Kidney (tissue), 13 donors: ENCODE measurements at regions not wholly inside any gene's neighbourhood (a gene's known extent, or its start where the extent isn't known, plus 50 kb on each side); places are given as distances from the start of the nearest gene placed in this dataset.
A peak's percentile ranks its signal among the peaks of the same experiment; 100 is the strongest.

Source experiments
- DNase-seq, 5 donors: peaks; one replicate each; pipeline ENCODE4 v3.0.0-alpha.2; 2013 to 2020
- FAIRE-seq: peaks from 2 replicates; lab custom pipeline; 2012; peaks lifted over from hg19 to GRCh38; lab: Jason Lieb, UNC
- H3K27ac ChIP-seq, 2 donors: one replicate each; pipeline ENCODE4 v1.7.0; 2013; ENCODE audit warnings: low read depth in 2 of 2, low read length in 2 of 2, inconsistent platforms in 1 of 2
- H3K27me3 ChIP-seq: one replicate; pipeline ENCODE4 v1.7.1; 2013; ENCODE audit warnings: low read length, inconsistent platforms; ENCODE audit not compliant: control insufficient read depth, insufficient read depth
- H3K36me3 ChIP-seq, 3 donors: one replicate each; pipeline versions ENCODE4 v1.7.0 to v1.7.1; 2013; ENCODE audit warnings: low read length in 3 of 3, control low read depth in 1 of 3, inconsistent platforms in 1 of 3; ENCODE audit not compliant: insufficient read depth in 3 of 3, control insufficient read depth in 2 of 3
- H3K4me1 ChIP-seq, 3 donors: one replicate each; pipeline versions ENCODE4 v1.7.0 to v1.7.1; 2013; ENCODE audit warnings: low read length in 3 of 3, inconsistent platforms in 1 of 3, low read depth in 1 of 3; ENCODE audit not compliant: control insufficient read depth in 2 of 3, insufficient read depth in 2 of 3
- H3K4me3 ChIP-seq, 3 donors: one replicate each; pipeline versions ENCODE4 v1.7.0 to v1.8.1; 2013; ENCODE audit warnings: low read length in 3 of 3, control low read depth in 1 of 3, inconsistent platforms in 1 of 3
- H3K9ac ChIP-seq, 3 donors: one replicate each; pipeline versions ENCODE4 v1.7.0 to v1.7.1; 2013; ENCODE audit warnings: low read length in 3 of 3, control low read depth in 1 of 3, inconsistent platforms in 1 of 3
- H3K9me3 ChIP-seq, 3 donors: one replicate each; pipeline versions ENCODE4 v1.7.0 to v1.7.1; 2013; ENCODE audit warnings: low read length in 3 of 3, control low read depth in 1 of 3, inconsistent platforms in 1 of 3; ENCODE audit not compliant: control insufficient read depth in 2 of 3, insufficient read depth in 1 of 3
- CTCF ChIP-seq: IDR thresholded peaks from 3 replicates; pipeline ENCODE4 v1.5.1; 2012; ENCODE audit warnings: mild to moderate bottlenecking, moderate library complexity, borderline replicate concordance; ENCODE audit not compliant: insufficient read depth; ENCODE audit errors: extremely low read depth
- intact Hi-C: fragments of 100-400 bp; cut with DNase I; formaldehyde crosslinking; loops from one replicate; pipeline ENCODE4 v1.11.1; 2022
- donor health status: control.
- donor health status: control.
- donor health status: control.
- donor health status: control.
- donor health status: control.
- donor health status: DM: yes; HTN: yes; CAD: no.
- donor health status: Normal renal cell carcinoma (clear cell type).

DNA sequence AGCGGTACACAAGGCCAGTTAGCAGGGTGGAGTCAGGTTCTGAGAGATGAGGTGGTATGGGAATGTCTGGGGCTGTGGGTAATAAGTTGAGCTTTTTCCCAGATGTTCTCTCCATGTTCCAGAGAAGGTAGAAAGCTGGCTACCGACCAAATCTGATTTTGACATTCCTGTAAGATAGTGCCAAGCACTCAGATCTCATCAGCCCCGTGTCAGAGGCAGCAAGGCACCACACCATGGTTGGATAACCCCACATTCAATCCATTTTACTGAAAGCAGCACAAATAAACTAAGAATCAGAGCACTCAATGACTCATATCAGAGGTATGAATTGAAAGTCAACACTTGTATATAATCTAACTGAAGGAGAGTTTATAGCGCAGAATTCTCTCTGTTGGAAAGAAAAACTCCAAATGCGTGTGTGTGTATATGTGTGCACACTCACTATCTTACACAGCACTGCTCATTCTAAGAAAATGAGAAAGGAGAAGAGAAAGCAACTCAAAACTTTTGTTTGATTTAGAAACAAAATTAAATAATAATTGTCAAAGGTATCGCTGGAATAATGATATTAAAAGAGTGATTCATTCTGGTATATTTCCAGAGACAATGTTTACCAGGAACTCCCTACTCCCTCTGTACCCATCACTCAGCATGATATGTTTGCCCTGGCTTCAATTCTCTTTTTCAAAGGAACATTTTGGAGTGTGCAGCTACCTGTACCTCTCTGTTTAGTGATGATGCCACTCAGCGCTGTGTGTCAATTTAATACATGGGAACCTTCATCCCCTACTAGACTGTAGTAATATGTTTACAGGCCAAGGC lies 375.1 kb upstream of the ID2 start:
- no peaks in the 10 kb centered on the region for H3K36me3 ChIP-seq
- no peaks in the 10 kb centered on the region for H3K4me1 ChIP-seq
- H3K9ac ChIP-seq = no peak overlapping the region
- no peak overlapping the region for H3K4me3 ChIP-seq
- TF ChIP-seq CTCF = no peak
- no peaks in the 10 kb centered on the region for H3K27me3 ChIP-seq
- H3K27ac ChIP-seq = no peak overlapping the region
- H3K9me3 ChIP-seq = no peaks in the 10 kb centered on the region
- DNase-seq (peak in 1 of 5 donors; percentile 5), FAIRE-seq (no peak)
- intact Hi-C loops = no loop called here

- no peak for FAIRE-seq
- peak in 1 of 5 donors; percentile 3 for DNase-seq
- intact Hi-C loops = no loop called here
- no peaks in the 10 kb centered on the region for H3K9me3 ChIP-seq
- no peak overlapping the region for H3K4me3 ChIP-seq
- H3K36me3 ChIP-seq = no peaks in the 10 kb centered on the region
- no peaks in the 10 kb centered on the region for H3K27me3 ChIP-seq
- no peak for TF ChIP-seq CTCF
- H3K4me1 ChIP-seq = no peaks in the 10 kb centered on the region
- H3K9ac ChIP-seq = no peak overlapping the region
- no peak overlapping the region for H3K27ac ChIP-seq
Measured at GRCh38 chr2:8307606-8308180, 374.2 kb upstream of the ID2 start.

DNA sequence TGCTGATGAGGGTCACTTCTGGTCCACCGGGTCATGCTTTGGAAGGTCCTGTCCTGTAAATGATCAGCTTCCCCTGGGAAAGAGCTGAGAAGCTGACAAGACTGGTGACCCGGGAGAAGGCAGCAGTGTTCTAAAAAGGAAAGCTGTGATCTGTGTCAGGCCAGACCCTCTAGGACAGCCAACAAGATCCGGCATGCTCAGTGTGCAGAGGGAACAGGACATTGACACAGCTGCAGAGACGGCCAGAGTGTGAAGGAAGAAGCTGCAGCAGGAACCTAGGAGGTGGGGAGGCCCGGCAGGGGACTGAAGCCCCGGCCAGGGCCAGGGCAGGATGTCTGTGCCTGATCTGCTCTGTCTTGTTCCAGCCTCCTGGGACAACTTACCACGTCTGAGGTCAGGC lies 372.7 kb upstream of the ID2 start:
- no peak overlapping the region for H3K9ac ChIP-seq
- H3K36me3 ChIP-seq = no peaks in the 10 kb centered on the region
- DNase-seq = peak in 1 of 5 donors; percentile 21
- H3K27ac ChIP-seq = no peak overlapping the region
- H3K27me3 ChIP-seq = no peaks in the 10 kb centered on the region
- FAIRE-seq = no peak
- no peaks in the 10 kb centered on the region for H3K9me3 ChIP-seq
- H3K4me1 ChIP-seq = no peaks in the 10 kb centered on the region
- TF ChIP-seq CTCF = no peak
- no peak overlapping the region for H3K4me3 ChIP-seq
- intact Hi-C loops = no loop called here
